ENCODE measurements at regions not wholly inside any gene's neighbourhood (a gene's known extent, or its start where the extent isn't known, plus 50 kb on each side); places are given as distances from the start of the nearest gene placed in this dataset.

- no peak overlapping the region for H3K4me3 Mint-ChIP-seq
- no peak overlapping the region for H3K27ac Mint-ChIP-seq
- no peak for DNase-seq
- H3K9me3 Mint-ChIP-seq, result no peaks in the 10 kb centered on the region
- no peak for ATAC-seq (replicated peaks)
- peaks cover 4 to 10% of the 10 kb centered on the region in 2 donors for H3K4me1 Mint-ChIP-seq
- H3K27me3 Mint-ChIP-seq, result peaks cover 6 to 7% of the 10 kb centered on the region in 2 donors
- no peaks in the 10 kb centered on the region for H3K36me3 Mint-ChIP-seq
Measured at GRCh38 chr6:25222006-25222678, 57.0 kb upstream of the CARMIL1 start.

DNA sequence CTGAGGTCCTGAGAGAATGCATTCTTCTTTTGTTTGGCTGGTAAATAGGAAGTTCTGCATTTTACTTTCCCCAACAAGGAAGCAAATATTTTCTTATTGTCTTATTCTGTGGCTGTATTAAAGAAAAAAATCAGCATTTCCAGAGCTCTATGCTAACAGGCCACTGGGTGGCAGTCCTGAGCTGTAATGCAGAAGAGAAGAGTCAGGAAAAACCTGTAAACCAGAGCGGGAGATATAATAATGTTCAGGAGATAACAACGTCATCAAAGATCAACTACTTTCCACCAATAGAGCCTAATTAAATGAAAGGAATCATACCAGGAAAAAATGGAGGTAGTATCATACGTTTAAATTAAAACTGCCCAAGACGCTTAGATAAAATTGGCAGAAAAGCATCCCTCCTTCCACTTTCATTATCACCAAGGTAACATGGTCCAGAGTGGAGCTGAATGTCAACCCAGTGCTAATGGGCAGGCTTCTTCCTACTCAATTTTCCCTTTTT lies 55.6 kb upstream of the CARMIL1 start:
- Mint-ChIP-seq H3K4me3 (peak overlapping the region; percentile 52 to 71), H3K9me3 (no peaks in the 10 kb centered on the region), H3K36me3 (no peaks in the 10 kb centered on the region), H3K27me3 (peaks cover 6 to 7% of the 10 kb centered on the region in 2 donors), H3K27ac (no peak overlapping the region), H3K4me1 (peaks cover 4 to 10% of the 10 kb centered on the region in 2 donors)
- DNase-seq, result peak; percentile 5
- ATAC-seq (replicated peaks), result peak in 1 of 2 donors; percentile 52

DNA sequence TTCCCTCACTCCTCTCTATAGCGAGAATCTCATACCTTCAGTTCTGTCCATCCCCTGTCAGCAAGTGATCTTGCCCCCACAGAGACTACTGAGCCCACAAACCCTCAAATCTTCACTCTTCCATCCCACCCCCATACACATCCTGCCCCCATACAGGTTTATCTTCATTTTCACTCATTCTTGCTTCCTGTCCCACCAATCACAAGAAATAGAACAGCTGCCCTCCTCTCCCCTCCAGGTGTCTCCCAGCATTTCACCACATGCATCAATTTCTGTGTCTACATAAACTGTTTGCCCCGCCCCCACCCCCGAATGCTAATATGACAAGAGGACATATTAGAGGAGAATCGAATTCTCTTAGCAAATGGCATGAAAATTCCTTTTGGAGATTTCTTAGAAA lies 54.9 kb upstream of the CARMIL1 start:
- H3K27me3 Mint-ChIP-seq, result peaks cover 6 to 7% of the 10 kb centered on the region in 2 donors
- peaks cover 4 to 10% of the 10 kb centered on the region in 2 donors for H3K4me1 Mint-ChIP-seq
- H3K9me3 Mint-ChIP-seq, result no peaks in the 10 kb centered on the region
- no peaks in the 10 kb centered on the region for H3K36me3 Mint-ChIP-seq
- DNase-seq (no peak), ATAC-seq (replicated peaks) (no peak)
- H3K4me3 Mint-ChIP-seq, result peak overlapping the region; percentile 5 to 52
- no peak overlapping the region for H3K27ac Mint-ChIP-seq

DNA sequence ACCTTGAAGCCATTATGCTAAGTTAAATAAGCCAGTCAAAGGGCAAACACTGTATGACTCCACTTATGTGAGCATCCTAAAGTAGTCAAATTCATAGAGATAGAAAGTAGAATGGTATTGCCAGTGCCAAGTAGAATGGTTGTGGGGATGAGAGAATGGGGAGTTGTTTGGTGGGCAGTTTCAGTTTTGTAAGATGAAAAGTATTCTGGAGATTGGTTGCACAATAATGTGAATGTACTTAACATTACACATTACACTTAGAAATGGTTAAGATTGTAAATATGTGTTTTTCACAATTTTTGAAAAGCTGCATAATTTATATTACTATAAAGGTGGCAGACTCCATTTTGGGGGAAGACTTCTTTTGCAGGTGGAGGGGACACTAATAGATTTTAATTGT lies 51.3 kb upstream of the CARMIL1 start:
- no peak overlapping the region for H3K4me3 Mint-ChIP-seq
- no peak overlapping the region for H3K27ac Mint-ChIP-seq
- H3K9me3 Mint-ChIP-seq, result no peaks in the 10 kb centered on the region
- no peaks in the 10 kb centered on the region for H3K36me3 Mint-ChIP-seq
- H3K4me1 Mint-ChIP-seq, result peaks cover 4 to 10% of the 10 kb centered on the region in 2 donors
- peaks cover 6 to 7% of the 10 kb centered on the region in 2 donors for H3K27me3 Mint-ChIP-seq
- ATAC-seq (replicated peaks), result no peak
- DNase-seq, result no peak

Data from stimulated activated naive B cell treated with anti-CD40 and anti-IgM and Interleukin-4, amounts not matched to agents 10 μg/mL and 1 μg/mL and 100 μg/mL, for 72 hours (primary cell).